ENCODE measurements at regions not wholly inside any gene's neighbourhood (a gene's known extent, or its start where the extent isn't known, plus 50 kb on each side); places are given as distances from the start of the nearest gene placed in this dataset.
"Not testable (repeated sequence)": the region's sequence is repeated elsewhere in the genome, so short reads cannot be mapped to it uniquely, and the experiment has no call there.

- Histone ChIP-seq H3K4me3 (no peak overlapping the region), H3K4me1 (replicated peaks in 1 of 2) (peaks cover 22 to 27% of the 10 kb centered on the region in 2 donors), H3K27ac (no peak overlapping the region)
- ATAC-seq (replicated peaks in 6 of 8) = no peak
- in situ Hi-C loops (cut with MboI; ENCODE audit: low pct_unique_long_range_greater_than_20kb in 2 of 9, low sequenced_read_pairs in 9 of 9, unreplicated experiment in 9 of 9) = no loop called here
- WGBS, 10 experiments = 26 to 88% (median 77%) methylated on average over 1 to 6 of the region's 6 CpGs; no CpG with 5 or more reads in 2 of the 10 experiments
These were observed 200.6 kb upstream of the PTBP2 start for GRCh38 chr1:96521010-96521409.

GRCh38 chr1:96521994-96522760 is 199.4 kb upstream of the PTBP2 start:
- in situ Hi-C loops (cut with MboI; ENCODE audit: low pct_unique_long_range_greater_than_20kb in 2 of 9, low sequenced_read_pairs in 9 of 9, unreplicated experiment in 9 of 9) = no loop called here
- WGBS, 10 experiments = 20 to 83% (median 55%) methylated on average over 1 to 2 of the region's 2 CpGs; no CpG with 5 or more reads in 1 of the 10 experiments
- Histone ChIP-seq H3K4me3 (no peak overlapping the region), H3K4me1 (replicated peaks in 1 of 2) (peaks cover 22 to 27% of the 10 kb centered on the region in 2 donors), H3K27ac (peak overlapping the region in 1 of 2 donors; percentile 37)
- ATAC-seq (replicated peaks in 6 of 8) = peak; percentile 30 to 96 (median 80)

GRCh38 chr1:96522927-96523326 is 198.7 kb upstream of the PTBP2 start:
- no peak for ATAC-seq (replicated peaks in 6 of 8)
- Histone ChIP-seq H3K27ac (no peak overlapping the region), H3K4me1 (replicated peaks in 1 of 2) (peaks cover 22 to 27% of the 10 kb centered on the region in 2 donors), H3K4me3 (no peak overlapping the region)
- WGBS, 10 experiments = 0 to 100% (median 29%) methylated on average over 1 of the region's 1 CpG; no CpG with 5 or more reads in 3 of the 10 experiments
- in situ Hi-C loops (cut with MboI; ENCODE audit: low pct_unique_long_range_greater_than_20kb in 2 of 9, low sequenced_read_pairs in 9 of 9, unreplicated experiment in 9 of 9) = no loop called here

GRCh38 chr1:96524100-96524499 is 197.5 kb upstream of the PTBP2 start:
- WGBS, 10 experiments = 50 to 76% (median 62%) methylated on average over 1 to 2 of the region's 2 CpGs; no CpG with 5 or more reads in 4 of the 10 experiments
- peak in 1 of 8 experiments; percentile 26 for ATAC-seq (replicated peaks in 6 of 8)
- no peak overlapping the region for H3K4me3 ChIP-seq
- no peak overlapping the region for H3K27ac ChIP-seq
- H3K4me1 ChIP-seq (replicated peaks in 1 of 2) = peaks cover 22 to 27% of the 10 kb centered on the region in 2 donors
- in situ Hi-C loops (cut with MboI; ENCODE audit: low pct_unique_long_range_greater_than_20kb in 2 of 9, low sequenced_read_pairs in 9 of 9, unreplicated experiment in 9 of 9) = no loop called here

- WGBS, 10 experiments = 27 to 100% (median 84%) methylated on average over 3 to 8 of the region's 8 CpGs
- Histone ChIP-seq H3K27ac (no peak overlapping the region), H3K4me1 (replicated peaks in 1 of 2) (peaks cover 10 to 14% of the 10 kb centered on the region in 2 donors), H3K4me3 (no peak overlapping the region)
- no peak for ATAC-seq (replicated peaks in 6 of 8)
- in situ Hi-C loops (cut with MboI; ENCODE audit: low pct_unique_long_range_greater_than_20kb in 2 of 9, low sequenced_read_pairs in 9 of 9, unreplicated experiment in 9 of 9) = no loop called here
These were observed 195.7 kb upstream of the PTBP2 start for GRCh38 chr1:96525657-96526557.

- ATAC-seq (replicated peaks in 6 of 8); in situ Hi-C loops (cut with MboI; ENCODE audit: low pct_unique_long_range_greater_than_20kb in 2 of 9, low sequenced_read_pairs in 9 of 9, unreplicated experiment in 9 of 9); H3K4me1 ChIP-seq (replicated peaks in 1 of 2); H3K27ac ChIP-seq; H3K4me3 ChIP-seq: not testable (repeated sequence)
- 63 to 100% (median 100%) methylated on average over 1 of the region's 1 CpG; no CpG with 5 or more reads in 4 of the 10 experiments for WGBS, 10 experiments
These were observed 192.9 kb upstream of the PTBP2 start for GRCh38 chr1:96528672-96529071.

- ATAC-seq (replicated peaks in 6 of 8) = no peak
- in situ Hi-C loops (cut with MboI; ENCODE audit: low pct_unique_long_range_greater_than_20kb in 2 of 9, low sequenced_read_pairs in 9 of 9, unreplicated experiment in 9 of 9) = no loop called here
- no peak overlapping the region for H3K4me3 ChIP-seq
- H3K27ac ChIP-seq = no peak overlapping the region
- peaks cover 8 to 10% of the 10 kb centered on the region in 2 donors for H3K4me1 ChIP-seq (replicated peaks in 1 of 2)
- WGBS, 10 experiments = 41 to 100% (median 83%) methylated on average over 1 to 4 of the region's 4 CpGs; no CpG with 5 or more reads in 1 of the 10 experiments
These were observed 187.8 kb upstream of the PTBP2 start for GRCh38 chr1:96533820-96534219.

- in situ Hi-C loops (cut with MboI; ENCODE audit: low pct_unique_long_range_greater_than_20kb in 2 of 9, low sequenced_read_pairs in 9 of 9, unreplicated experiment in 9 of 9) = no loop called here
- Histone ChIP-seq H3K4me1 (replicated peaks in 1 of 2) (peaks cover 22 to 23% of the 10 kb centered on the region in 2 donors), H3K27ac (no peak overlapping the region), H3K4me3 (no peak overlapping the region)
- peak in 2 of 8 experiments; percentile 10 to 35 for ATAC-seq (replicated peaks in 6 of 8)
These were observed 185.0 kb upstream of the PTBP2 start for GRCh38 chr1:96536581-96536980.

- in situ Hi-C loops (cut with MboI; ENCODE audit: low pct_unique_long_range_greater_than_20kb in 2 of 9, low sequenced_read_pairs in 9 of 9, unreplicated experiment in 9 of 9) = no loop called here
- 15 to 100% (median 39%) methylated on average over 1 to 4 of the region's 4 CpGs; no CpG with 5 or more reads in 3 of the 10 experiments for WGBS, 10 experiments
- no peak overlapping the region for H3K4me3 ChIP-seq
- peak; percentile 40 to 79 (median 64) for ATAC-seq (replicated peaks in 6 of 8)
- H3K4me1 ChIP-seq (replicated peaks in 1 of 2) = peaks cover 22 to 23% of the 10 kb centered on the region in 2 donors
- no peak overlapping the region for H3K27ac ChIP-seq
These were observed 183.4 kb upstream of the PTBP2 start for GRCh38 chr1:96538111-96538641.

- Histone ChIP-seq H3K27ac (no peak overlapping the region), H3K4me1 (replicated peaks in 1 of 2) (peaks cover 22 to 23% of the 10 kb centered on the region in 2 donors), H3K4me3 (no peak overlapping the region)
- 2 to 47% (median 29%) methylated on average over 1 to 5 of the region's 5 CpGs for WGBS, 10 experiments
- in situ Hi-C loops (cut with MboI; ENCODE audit: low pct_unique_long_range_greater_than_20kb in 2 of 9, low sequenced_read_pairs in 9 of 9, unreplicated experiment in 9 of 9) = no loop called here
- peak; percentile 32 to 76 (median 63) for ATAC-seq (replicated peaks in 6 of 8)
These were observed 182.7 kb upstream of the PTBP2 start for GRCh38 chr1:96538883-96539282.

GRCh38 chr1:96541491-96541890 is 180.1 kb upstream of the PTBP2 start:
- Histone ChIP-seq H3K27ac (no peak overlapping the region), H3K4me3 (no peak overlapping the region), H3K4me1 (replicated peaks in 1 of 2) (peaks cover 25 to 31% of the 10 kb centered on the region in 2 donors)
- WGBS, 10 experiments = 50 to 85% (median 80%) methylated on average over 2 of the region's 2 CpGs; no CpG with 5 or more reads in 4 of the 10 experiments
- in situ Hi-C loops (cut with MboI; ENCODE audit: low pct_unique_long_range_greater_than_20kb in 2 of 9, low sequenced_read_pairs in 9 of 9, unreplicated experiment in 9 of 9) = no loop called here
- no peak for ATAC-seq (replicated peaks in 6 of 8)

GRCh38 chr1:96544051-96544830 is 177.3 kb upstream of the PTBP2 start:
- peaks cover 11 to 19% of the 10 kb centered on the region in 2 donors for H3K4me1 ChIP-seq (replicated peaks in 1 of 2)
- no peak overlapping the region for H3K4me3 ChIP-seq
- in situ Hi-C loops (cut with MboI; ENCODE audit: low pct_unique_long_range_greater_than_20kb in 2 of 9, low sequenced_read_pairs in 9 of 9, unreplicated experiment in 9 of 9) = no loop called here
- 66 to 98% (median 77%) methylated on average over 3 to 6 of the region's 6 CpGs for WGBS, 10 experiments
- H3K27ac ChIP-seq = no peak overlapping the region
- no peak for ATAC-seq (replicated peaks in 6 of 8)

Data from motor neuron (in vitro differentiated cells).